A673 (cell line): ENCODE measurements at regions not wholly inside any gene's neighbourhood (a gene's known extent, or its start where the extent isn't known, plus 50 kb on each side); places are given as distances from the start of the nearest gene placed in this dataset.

ENCODE experiments used
- BruUV-seq: library from RNA; stranded (reverse); fragments of 400-500 nt; replicated peaks from 2 replicates; lab custom pipeline; 2021; lab: Mats Ljungman, UMichigan
- CTCF ChIA-PET: fragments of 300-600 bp; sonication (Branson Sonifier 250); formaldehyde crosslinking; loops from one replicate; lab custom pipeline; 2022; ENCODE audit warnings: antibody characterized with exemption; lab: Charles Lee
- POLR2A ChIA-PET: fragments of 300-600 bp; sonication (Branson Sonifier 250); formaldehyde crosslinking; loops from one replicate; lab custom pipeline; 2022; ENCODE audit warnings: antibody characterized with exemption; ENCODE audit not compliant: low non-redundant PET; lab: Charles Lee
- DNase-seq: peaks from one replicate; pipeline ENCODE4 v3.0.0-alpha.2; 2015; ENCODE audit warnings: low spot score
- H3K27ac ChIP-seq: fragments of 200-600 bp; sonication (generic); 2 replicates; pipeline ENCODE4 v1.5.1; 2016; ENCODE audit warnings: mixed run types, low read depth, mild to moderate bottlenecking, mixed read lengths, antibody characterized with exemption, low read length; ENCODE audit not compliant: poor library complexity, severe bottlenecking
- H3K27me3 ChIP-seq: fragments of 200-600 bp; sonication (generic); replicated peaks from 2 replicates; pipeline ENCODE4 v1.6.1; 2017; ENCODE audit warnings: mixed run types, low read depth, mild to moderate bottlenecking, mixed read lengths, antibody characterized with exemption, low read length; ENCODE audit not compliant: insufficient read depth, poor library complexity
- H3K36me3 ChIP-seq: fragments of 200-600 bp; sonication (generic); 2 replicates; pipeline ENCODE4 v1.6.1; 2016; ENCODE audit warnings: mixed run types, mild to moderate bottlenecking, mixed read lengths, antibody characterized with exemption, low read length; ENCODE audit not compliant: insufficient read depth, poor library complexity, severe bottlenecking
- H3K4me1 ChIP-seq: fragments of 200-600 bp; sonication (generic); 2 replicates; pipeline ENCODE4 v1.6.1; 2017; ENCODE audit warnings: mixed run types, mild to moderate bottlenecking, mixed read lengths, antibody characterized with exemption, low read length; ENCODE audit not compliant: insufficient read depth, poor library complexity, severe bottlenecking
- H3K4me3 ChIP-seq: fragments of 200-600 bp; sonication (generic); 2 replicates; pipeline ENCODE4 v1.5.1; 2016; ENCODE audit warnings: low read depth, mixed run types, mild to moderate bottlenecking, mixed read lengths, low read length; ENCODE audit not compliant: poor library complexity, severe bottlenecking
- H3K9me3 ChIP-seq: fragments of 200-600 bp; sonication (generic); 2 replicates; pipeline ENCODE4 v1.6.1; 2016; ENCODE audit warnings: mixed run types, low read depth, mild to moderate bottlenecking, mixed read lengths, antibody characterized with exemption, low read length; ENCODE audit not compliant: poor library complexity, severe bottlenecking
- CTCF ChIP-seq: fragments of 300-800, 200-600 bp; sonication (generic); conservative IDR thresholded peaks from 2 replicates; pipeline ENCODE4 v1.5.1; 2017; ENCODE audit warnings: low read depth, mild to moderate bottlenecking, antibody characterized with exemption, low read length, moderate library complexity, mixed read lengths
- EZH2 ChIP-seq: fragments of 200-600 bp; sonication (generic); IDR thresholded peaks from 2 replicates; pipeline ENCODE4 v1.6.1; 2017; ENCODE audit warnings: borderline replicate concordance, low read depth, mild to moderate bottlenecking, mixed read lengths, antibody characterized with exemption, low read length; ENCODE audit not compliant: poor library complexity, severe bottlenecking
- intact Hi-C: fragments of 100-400 bp; cut with micrococcal nuclease; formaldehyde crosslinking; loops from one replicate; pipeline ENCODE4 v1.10.0; 2022; ENCODE audit not compliant: unreplicated experiment

GRCh38 chr11:130672911-130673310, 224.5 kb downstream of the ADAMTS15 start:
- no peak overlapping the region for H3K27ac ChIP-seq
- TF ChIP-seq CTCF (no peak), EZH2 (no peak)
- H3K9me3 ChIP-seq = no peaks in the 10 kb centered on the region
- ChIA-PET POLR2A (no interaction called here), CTCF (no interaction called here)
- no peaks in the 10 kb centered on the region for H3K36me3 ChIP-seq
- no peaks in the 10 kb centered on the region for H3K27me3 ChIP-seq
- H3K4me1 ChIP-seq = no peaks in the 10 kb centered on the region
- H3K4me3 ChIP-seq = no peak overlapping the region
- BruUV-seq = no TSS peak
- DNase-seq = no peak
- intact Hi-C loops = no loop called here

- POLR2A ChIA-PET = no interaction called here
- intact Hi-C loops = loop anchor here (2.0 kb wide), 1 partner anchor 239 kb away; no protein-coding TSS in a partner anchor
- TF ChIP-seq EZH2 (no peak), CTCF (no peak)
- CTCF ChIA-PET = no interaction called here
- Histone ChIP-seq H3K4me3 (no peak overlapping the region), H3K27me3 (no peaks in the 10 kb centered on the region), H3K36me3 (no peaks in the 10 kb centered on the region), H3K4me1 (no peaks in the 10 kb centered on the region), H3K27ac (no peak overlapping the region), H3K9me3 (peaks cover 6% of the 10 kb centered on the region)
- BruUV-seq = no TSS peak
- no peak for DNase-seq
These were observed 225.3 kb downstream of the ADAMTS15 start for GRCh38 chr11:130673698-130674097.

GRCh38 chr11:130674686-130675308, 226.4 kb downstream of the ADAMTS15 start:
- POLR2A ChIA-PET = no interaction called here
- CTCF ChIA-PET = no interaction called here
- intact Hi-C loops = loop anchor here (2.0 kb wide), 1 partner anchor 240 kb away; no protein-coding TSS in a partner anchor

More at GRCh38 chr11:130674686-130675308, 226.4 kb downstream of the ADAMTS15 start:
- no peak overlapping the region for H3K27ac ChIP-seq
- no peaks in the 10 kb centered on the region for H3K4me1 ChIP-seq
- no peak overlapping the region for H3K4me3 ChIP-seq
- no peak for TF ChIP-seq EZH2
- TF ChIP-seq CTCF = no peak
- no peaks in the 10 kb centered on the region for H3K27me3 ChIP-seq
- DNase-seq = no peak
- BruUV-seq = no TSS peak
- H3K36me3 ChIP-seq = no peaks in the 10 kb centered on the region
- H3K9me3 ChIP-seq = peaks cover 16% of the 10 kb centered on the region
